Prostate gland (tissue), 2 donors: ENCODE measurements at regions not wholly inside any gene's neighbourhood (a gene's known extent, or its start where the extent isn't known, plus 50 kb on each side); places are given as distances from the start of the nearest gene placed in this dataset.

Source experiments
- CTCF ChIP-seq, 4 experiments: fragments of 200-600 bp in 2 of 4; fragments of 450-650 bp in 2 of 4; sonication (generic) in 2 of 4; IDR thresholded peaks; 1 replicate in 3 of 4; 2 replicates in 1 of 4; pipeline ENCODE4 v1.5.1; 2016 to 2019; ENCODE audit warnings: antibody characterized with exemption in 4 of 4, mild to moderate bottlenecking in 2 of 4, moderate library complexity in 2 of 4
- POLR2A ChIP-seq: fragments of 450-650 bp; IDR thresholded peaks from one replicate; pipeline ENCODE4 v1.6.1; 2016; ENCODE audit warnings: antibody characterized with exemption, mild to moderate bottlenecking

- no peak for TF ChIP-seq CTCF (IDR thresholded peaks at IDR 0.05)
- no peak for TF ChIP-seq POLR2A
Observed at GRCh38 chr17:72270273-72270924, 149.6 kb downstream of the SOX9 start.
